Spleen (tissue), 7 donors: ENCODE measurements at regions not wholly inside any gene's neighbourhood (a gene's known extent, or its start where the extent isn't known, plus 50 kb on each side); places are given as distances from the start of the nearest gene placed in this dataset.

ENCODE experiments used
- POLR2A ChIP-seq, 3 donors: fragments of 450-650 bp; IDR thresholded peaks; one replicate each; pipeline ENCODE4 v1.5.1; 2017; ENCODE audit warnings: antibody characterized with exemption in 3 of 3, mild to moderate bottlenecking in 1 of 3
- TF ChIP-seq, protein P1 (sequence below), 11 experiments: fragments of 200-600 bp in 7 of 11; fragments of 450-650 bp in 4 of 11; sonication (generic) in 4 of 11; IDR thresholded peaks in 8 of 11; conservative IDR thresholded peaks in 3 of 11; 1 replicate in 7 of 11; 2 replicates in 4 of 11; pipeline versions ENCODE4 v1.4.0 to v1.8.0; 2016 to 2021; ENCODE audit warnings: antibody characterized with exemption in 11 of 11, inconsistent platforms in 4 of 11, mild to moderate bottlenecking in 1 of 11
- donor health status: DM: no; HTN: no; CAD: no; lungs with moderate emphysema.
- donor health status: DM: no; HTN: no; CAD: no.
- donor health status: DM: no; HTN: no; CAD: no.

DNA sequence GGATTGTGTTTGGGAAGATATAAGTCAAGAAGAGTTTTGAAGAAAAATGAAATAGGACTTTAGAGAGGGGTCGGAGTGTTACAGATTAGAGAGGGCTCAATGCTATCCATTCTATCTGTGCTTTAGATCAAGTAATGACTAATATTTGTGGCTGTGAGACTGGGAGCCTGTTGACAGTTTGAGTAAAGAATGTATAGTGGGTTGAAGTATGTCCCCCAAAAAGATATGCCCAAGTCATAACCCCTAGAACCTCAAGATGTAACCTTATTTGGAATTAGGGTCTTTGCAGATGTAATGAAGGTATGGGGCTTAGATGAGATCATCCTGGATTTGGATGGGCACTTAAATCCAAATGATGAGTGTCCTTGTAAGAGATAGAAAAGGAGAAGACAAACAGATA lies 55.3 kb upstream of the SERPINE2 start:
- TF ChIP-seq, protein P1, sequence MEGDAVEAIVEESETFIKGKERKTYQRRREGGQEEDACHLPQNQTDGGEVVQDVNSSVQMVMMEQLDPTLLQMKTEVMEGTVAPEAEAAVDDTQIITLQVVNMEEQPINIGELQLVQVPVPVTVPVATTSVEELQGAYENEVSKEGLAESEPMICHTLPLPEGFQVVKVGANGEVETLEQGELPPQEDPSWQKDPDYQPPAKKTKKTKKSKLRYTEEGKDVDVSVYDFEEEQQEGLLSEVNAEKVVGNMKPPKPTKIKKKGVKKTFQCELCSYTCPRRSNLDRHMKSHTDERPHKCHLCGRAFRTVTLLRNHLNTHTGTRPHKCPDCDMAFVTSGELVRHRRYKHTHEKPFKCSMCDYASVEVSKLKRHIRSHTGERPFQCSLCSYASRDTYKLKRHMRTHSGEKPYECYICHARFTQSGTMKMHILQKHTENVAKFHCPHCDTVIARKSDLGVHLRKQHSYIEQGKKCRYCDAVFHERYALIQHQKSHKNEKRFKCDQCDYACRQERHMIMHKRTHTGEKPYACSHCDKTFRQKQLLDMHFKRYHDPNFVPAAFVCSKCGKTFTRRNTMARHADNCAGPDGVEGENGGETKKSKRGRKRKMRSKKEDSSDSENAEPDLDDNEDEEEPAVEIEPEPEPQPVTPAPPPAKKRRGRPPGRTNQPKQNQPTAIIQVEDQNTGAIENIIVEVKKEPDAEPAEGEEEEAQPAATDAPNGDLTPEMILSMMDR (IDR thresholded peaks at IDR 0.05 in 8 of 11, conservative IDR thresholded peaks at IDR 0.05 in 3 of 11): no peak
- no peak for TF ChIP-seq POLR2A (IDR thresholded peaks at IDR 0.05)
